NCI-H1694 treated with DMSO at 0.1 percent for 48 hours (cell line): ENCODE measurements at regions not wholly inside any gene's neighbourhood (a gene's known extent, or its start where the extent isn't known, plus 50 kb on each side); places are given as distances from the start of the nearest gene placed in this dataset.
A peak's percentile ranks its signal among the peaks of the same experiment; 100 is the strongest.

Experiments used
- DNase-seq: peaks from one replicate; lab custom pipeline; 2025; lab: John Stamatoyannopoulos, UW

DNA sequence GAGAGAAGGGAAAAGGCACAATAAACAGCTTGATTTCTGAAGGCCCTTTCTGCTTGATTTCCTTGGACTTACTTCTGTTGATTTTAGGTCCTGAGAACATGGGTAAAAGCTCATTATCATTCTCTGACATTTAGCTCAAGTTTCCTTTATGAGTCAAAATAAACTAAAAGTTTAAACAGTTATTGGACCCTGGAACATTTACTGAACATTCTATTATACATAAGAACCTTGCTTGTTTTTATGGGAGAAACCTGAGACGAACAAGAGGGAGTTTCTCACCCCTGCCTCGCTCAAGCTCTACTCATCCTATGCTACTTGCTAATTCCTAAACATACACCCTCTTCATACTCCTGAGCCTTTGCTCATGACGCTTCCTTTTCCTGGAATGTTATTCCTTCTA, 538.3 kb upstream of the PKN2 start:
- DNase-seq = no peak

- no peak for DNase-seq
Observed at GRCh38 chr1:88149686-88150085, 534.4 kb upstream of the PKN2 start.

DNA sequence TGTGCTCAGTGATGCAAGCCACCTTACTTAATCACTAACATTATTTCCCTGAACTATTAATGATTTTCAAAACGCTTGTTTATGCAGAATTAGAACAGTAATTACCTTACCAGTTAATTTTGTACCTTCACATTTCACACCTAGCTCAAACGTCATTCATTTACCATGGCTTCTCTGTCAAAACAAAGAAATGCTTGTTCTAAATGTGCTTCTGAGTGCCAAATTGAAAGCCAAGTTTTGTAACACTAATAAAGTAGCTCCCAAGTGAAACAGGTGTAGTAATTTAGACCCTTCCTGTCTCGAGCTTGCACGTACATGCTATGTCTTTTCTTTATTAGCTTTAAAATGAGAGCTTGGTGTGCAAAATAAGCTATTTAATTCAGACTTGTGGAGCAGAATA, 533.7 kb upstream of the PKN2 start:
- DNase-seq = no peak

- no peak for DNase-seq
Observed at GRCh38 chr1:88163187-88163586, 520.9 kb upstream of the PKN2 start.

- DNase-seq = no peak
Observed at GRCh38 chr1:88168126-88168525, 515.9 kb upstream of the PKN2 start.

DNA sequence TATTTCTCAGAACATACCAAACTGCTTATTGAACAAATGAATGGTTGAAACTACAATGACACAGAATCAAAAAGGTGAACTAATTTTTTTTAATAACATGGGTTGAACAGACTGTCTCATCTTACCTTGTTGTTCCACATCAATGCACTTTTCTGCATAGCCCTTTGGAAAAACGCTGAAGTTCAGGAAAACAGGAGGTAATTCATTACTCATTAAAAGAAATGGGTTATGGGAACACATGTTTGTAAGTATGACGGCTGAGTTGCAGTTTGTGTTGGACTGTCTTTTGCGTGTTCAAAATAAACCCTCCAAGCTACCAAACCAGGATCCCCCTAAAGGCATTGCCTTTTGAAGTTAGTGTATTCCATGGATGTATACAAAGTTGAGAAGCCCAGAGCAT, 514.9 kb upstream of the PKN2 start:
- no peak for DNase-seq

DNA sequence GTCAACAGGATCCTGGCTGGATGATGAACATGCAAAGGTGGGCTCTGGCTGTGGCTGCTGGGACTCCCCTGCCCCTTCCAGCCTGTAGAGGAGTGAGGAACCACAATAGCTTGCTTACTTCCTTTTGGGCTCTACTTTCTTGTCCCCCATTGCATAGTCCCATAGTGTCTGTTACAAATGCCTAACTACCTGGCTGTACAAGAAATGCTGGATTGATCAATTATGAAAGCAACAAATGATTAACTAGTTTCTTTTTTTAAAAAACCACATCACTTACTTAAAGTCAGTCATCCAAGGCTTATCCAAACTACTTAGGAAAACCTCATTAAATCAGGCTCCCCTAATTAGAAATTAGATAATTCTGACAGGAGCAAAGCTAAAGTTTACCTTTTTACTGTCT, 514.1 kb upstream of the PKN2 start:
- no peak for DNase-seq

DNA sequence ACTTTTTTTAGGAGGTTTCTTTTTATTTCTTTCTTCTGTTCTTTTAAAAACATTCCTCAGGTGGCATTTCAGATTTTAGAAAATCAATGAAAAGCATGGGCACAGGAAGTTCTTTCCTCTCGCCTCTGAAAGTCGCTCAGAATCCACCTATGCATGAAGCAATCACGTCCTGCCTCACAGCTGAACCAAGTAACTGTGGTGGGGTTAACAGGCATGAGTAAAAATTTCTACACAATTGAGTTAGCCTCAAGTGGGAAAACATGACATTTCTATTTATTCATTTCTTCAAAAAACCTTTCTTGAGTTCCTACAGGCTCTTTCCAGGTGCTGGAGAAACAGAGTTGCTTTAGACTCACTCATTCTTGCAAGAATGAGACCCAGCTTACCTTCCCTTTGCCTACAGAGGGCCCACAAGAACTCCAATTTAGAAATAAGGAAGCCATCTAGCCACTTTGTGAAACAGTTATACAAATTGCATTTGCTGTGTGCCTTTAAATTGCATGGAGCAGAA, 508.9 kb upstream of the PKN2 start:
- no peak for DNase-seq

- no peak for DNase-seq
Observed at GRCh38 chr1:88175631-88176226, 508.3 kb upstream of the PKN2 start.

DNA sequence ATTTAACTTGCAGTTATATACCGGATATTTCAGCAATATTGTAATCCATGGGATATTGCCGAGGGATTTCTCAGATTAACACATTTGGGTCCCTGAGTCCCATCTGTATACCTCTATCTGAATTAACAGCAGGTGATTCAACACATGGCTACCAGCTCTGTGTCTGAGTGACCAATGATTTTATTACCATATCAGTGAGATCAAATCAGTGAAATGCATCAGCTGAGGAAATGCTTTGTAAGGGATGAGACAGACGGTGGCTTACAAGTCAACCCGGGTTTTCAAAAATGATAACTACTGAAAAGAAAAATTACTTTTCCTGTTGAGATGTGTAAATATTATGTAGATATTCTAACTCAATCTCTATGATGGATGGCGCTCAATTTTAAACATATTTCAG, 504.1 kb upstream of the PKN2 start:
- DNase-seq = no peak

GRCh38 chr1:88180449-88181108, 503.5 kb upstream of the PKN2 start:
- peak; percentile 40 for DNase-seq

DNA sequence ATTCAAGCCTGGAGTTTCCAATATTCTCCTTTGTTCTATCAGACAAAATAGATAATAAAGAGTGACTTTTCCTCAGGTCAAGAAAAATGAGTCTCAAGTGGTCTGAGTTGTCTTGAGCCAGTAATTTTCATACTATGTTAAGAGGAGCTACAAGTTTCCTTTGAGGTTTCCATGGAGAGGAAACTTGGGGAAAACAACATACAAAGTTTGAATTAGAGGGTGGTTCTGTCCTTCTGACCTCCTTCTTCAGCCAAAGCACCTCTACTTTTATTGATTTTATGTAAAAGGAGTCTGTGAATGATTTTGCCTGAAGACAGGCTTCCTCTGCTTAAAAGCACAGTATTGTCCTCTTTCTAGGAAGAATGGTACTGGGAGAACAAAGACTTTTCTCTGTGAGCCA, 497.2 kb upstream of the PKN2 start:
- no peak for DNase-seq

DNA sequence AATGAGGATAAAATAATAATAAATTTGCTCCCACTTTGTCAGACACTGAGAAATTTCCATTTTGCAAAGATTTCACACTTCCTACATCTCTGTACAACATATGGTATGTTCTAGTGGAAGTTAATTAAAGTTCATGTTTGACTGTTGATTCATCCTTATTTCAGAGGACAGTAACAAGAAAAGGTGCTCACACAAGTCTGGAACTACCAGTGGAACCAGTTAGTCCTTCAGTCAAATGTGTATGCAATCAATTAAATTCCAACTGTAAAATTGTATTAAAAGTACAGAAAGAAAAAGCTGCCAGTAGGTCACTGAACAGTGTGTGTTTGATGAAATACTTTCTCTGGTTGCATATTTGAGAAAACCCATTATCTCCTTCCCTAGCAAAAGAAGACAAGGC, 496.0 kb upstream of the PKN2 start:
- DNase-seq = no peak

GRCh38 chr1:88189525-88189924, 494.5 kb upstream of the PKN2 start:
- no peak for DNase-seq

- DNase-seq = no peak
Observed at GRCh38 chr1:88191917-88192316, 492.2 kb upstream of the PKN2 start.

- DNase-seq = no peak
Observed at GRCh38 chr1:88194542-88194941, 489.5 kb upstream of the PKN2 start.

- DNase-seq = no peak
Observed at GRCh38 chr1:88200545-88200944, 483.5 kb upstream of the PKN2 start.

DNA sequence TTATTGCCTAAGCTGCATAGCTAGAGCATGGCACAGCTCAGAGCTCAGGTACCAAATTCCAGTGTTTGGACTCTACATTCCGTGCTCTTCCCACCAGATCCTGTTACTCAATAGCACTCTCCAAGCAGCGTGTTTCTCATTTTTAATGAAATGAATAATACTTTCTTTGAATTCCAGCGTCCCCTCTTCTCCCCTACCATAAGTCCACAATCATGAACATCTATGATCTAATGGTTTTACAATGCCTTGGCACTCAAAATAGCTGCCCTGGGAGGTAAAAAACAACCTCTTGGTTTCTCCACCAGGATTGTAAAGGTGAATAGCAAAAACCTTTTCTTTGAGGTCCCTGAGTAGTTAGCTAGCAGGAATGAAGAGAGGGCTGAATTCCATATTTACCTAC, 480.0 kb upstream of the PKN2 start:
- no peak for DNase-seq

- no peak for DNase-seq
Observed at GRCh38 chr1:88204612-88205167, 479.4 kb upstream of the PKN2 start.

DNA sequence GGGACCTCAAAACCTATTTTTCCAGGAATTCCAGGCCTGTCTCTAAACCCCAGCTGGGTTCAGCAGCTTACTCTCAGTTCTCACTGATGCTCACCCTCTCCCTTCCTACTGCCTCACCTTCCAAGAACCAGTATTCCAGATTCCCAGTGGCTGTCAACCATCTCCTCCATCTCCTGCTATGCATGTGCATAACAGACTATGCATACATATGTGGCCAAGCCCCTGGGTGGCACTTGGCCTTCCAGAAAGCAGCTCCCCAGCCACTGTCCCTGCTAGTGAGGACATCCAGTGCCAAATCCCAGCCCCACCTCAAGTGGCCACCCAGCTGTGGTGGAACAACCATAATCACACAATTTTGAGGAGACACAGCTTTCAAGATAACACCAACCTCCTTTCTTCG, 475.7 kb upstream of the PKN2 start:
- DNase-seq = no peak

- no peak for DNase-seq
Observed at GRCh38 chr1:88210103-88210787, 473.8 kb upstream of the PKN2 start.

GRCh38 chr1:88216441-88216840, 467.6 kb upstream of the PKN2 start:
- no peak for DNase-seq

GRCh38 chr1:88217386-88217785, 466.7 kb upstream of the PKN2 start:
- no peak for DNase-seq
